ENCODE measurements at regions not wholly inside any gene's neighbourhood (a gene's known extent, or its start where the extent isn't known, plus 50 kb on each side); places are given as distances from the start of the nearest gene placed in this dataset.

DNA sequence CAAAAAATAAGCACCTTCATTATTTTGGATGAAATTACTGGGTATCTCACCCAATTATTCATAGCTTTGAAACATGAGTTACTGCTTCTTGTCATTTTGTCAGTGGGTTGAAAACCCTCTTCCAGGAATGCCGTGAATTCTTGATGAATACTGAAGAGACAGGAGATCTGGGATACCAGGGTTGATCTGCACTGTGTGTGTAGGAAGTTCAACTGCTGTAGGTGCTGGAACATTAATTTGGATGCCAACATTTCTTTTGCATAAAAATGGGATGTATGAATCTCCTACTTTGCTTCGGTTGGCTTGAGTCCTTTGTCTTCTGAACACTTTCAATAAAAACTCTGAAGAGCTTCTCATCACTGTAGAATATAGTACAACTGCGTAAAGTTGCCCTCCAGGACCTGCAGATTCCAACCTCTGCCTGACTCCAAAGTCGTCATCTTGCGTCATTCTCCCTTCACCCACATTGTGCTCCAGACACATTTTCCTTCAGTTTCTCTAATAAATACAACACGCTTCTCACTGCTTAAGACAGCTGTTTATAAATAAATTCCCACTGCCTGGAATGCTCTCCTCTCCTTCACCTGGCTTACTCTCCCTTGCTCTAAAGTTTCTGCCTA is 312.7 kb upstream of the TGFBR2 start:
- DNase-seq (ENCODE audit: low read depth, low spot score), result no peak
- no peak overlapping the region for H3K9ac ChIP-seq (ENCODE audit: control insufficient read depth, extremely low read depth, insufficient read depth, low read length)
- no peak overlapping the region for H3K4me3 ChIP-seq (ENCODE audit: control insufficient read depth in 2 of 3, extremely low read depth in 1 of 3, insufficient read depth in 2 of 3, low read depth in 1 of 3, low read length in 3 of 3)
- no peaks in the 10 kb centered on the region for H3K9me3 ChIP-seq (ENCODE audit: control insufficient read depth, low read depth, low read length)
- H3K79me2 ChIP-seq (ENCODE audit: control insufficient read depth, insufficient read depth, low read length), result no peaks in the 10 kb centered on the region
- dilution Hi-C loops (cut with MboI; ENCODE audit: extremely low pct_ligation_motif_present, low sequenced_read_pairs), result no loop called here
- no peak for FAIRE-seq
- H3K9me1 ChIP-seq (ENCODE audit: control insufficient read depth, extremely low read depth, insufficient read depth, low read length), result no peaks in the 10 kb centered on the region
- peaks cover 19% of the 10 kb centered on the region for H3K4me1 ChIP-seq (ENCODE audit: control insufficient read depth, extremely low read depth, insufficient read depth, low read length)
- no peak for TF ChIP-seq EZH2 (IDR thresholded peaks at IDR 0.05; ENCODE audit: low read length)
- TF ChIP-seq, protein P1, sequence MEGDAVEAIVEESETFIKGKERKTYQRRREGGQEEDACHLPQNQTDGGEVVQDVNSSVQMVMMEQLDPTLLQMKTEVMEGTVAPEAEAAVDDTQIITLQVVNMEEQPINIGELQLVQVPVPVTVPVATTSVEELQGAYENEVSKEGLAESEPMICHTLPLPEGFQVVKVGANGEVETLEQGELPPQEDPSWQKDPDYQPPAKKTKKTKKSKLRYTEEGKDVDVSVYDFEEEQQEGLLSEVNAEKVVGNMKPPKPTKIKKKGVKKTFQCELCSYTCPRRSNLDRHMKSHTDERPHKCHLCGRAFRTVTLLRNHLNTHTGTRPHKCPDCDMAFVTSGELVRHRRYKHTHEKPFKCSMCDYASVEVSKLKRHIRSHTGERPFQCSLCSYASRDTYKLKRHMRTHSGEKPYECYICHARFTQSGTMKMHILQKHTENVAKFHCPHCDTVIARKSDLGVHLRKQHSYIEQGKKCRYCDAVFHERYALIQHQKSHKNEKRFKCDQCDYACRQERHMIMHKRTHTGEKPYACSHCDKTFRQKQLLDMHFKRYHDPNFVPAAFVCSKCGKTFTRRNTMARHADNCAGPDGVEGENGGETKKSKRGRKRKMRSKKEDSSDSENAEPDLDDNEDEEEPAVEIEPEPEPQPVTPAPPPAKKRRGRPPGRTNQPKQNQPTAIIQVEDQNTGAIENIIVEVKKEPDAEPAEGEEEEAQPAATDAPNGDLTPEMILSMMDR (optimal IDR thresholded peaks at IDR 0.05 in 1 of 3, IDR thresholded peaks at IDR 0.05 in 1 of 3, conservative IDR thresholded peaks at IDR 0.05 in 1 of 3; ENCODE audit: extremely low read depth in 1 of 3, insufficient read depth in 2 of 3, low read length in 3 of 3), result no peak
- H4K20me1 ChIP-seq (ENCODE audit: control insufficient read depth, extremely low read depth, insufficient read depth, low read length), result no peaks in the 10 kb centered on the region
- no peak overlapping the region for H3K4me2 ChIP-seq (ENCODE audit: control insufficient read depth, extremely low read depth, insufficient read depth, low read depth, low read length)
- no peaks in the 10 kb centered on the region for H3K27me3 ChIP-seq (ENCODE audit: control insufficient read depth, extremely low read depth, insufficient read depth, low read length)
- no peaks in the 10 kb centered on the region for H3K36me3 ChIP-seq (ENCODE audit: control insufficient read depth in 2 of 2, extremely low read depth in 1 of 2, insufficient read depth in 2 of 2, low read length in 2 of 2)
- H2AFZ ChIP-seq (ENCODE audit: control insufficient read depth, low read length), result no peak overlapping the region
- H3K27ac ChIP-seq (ENCODE audit: control insufficient read depth, insufficient read depth, low read length), result no peak overlapping the region

DNA sequence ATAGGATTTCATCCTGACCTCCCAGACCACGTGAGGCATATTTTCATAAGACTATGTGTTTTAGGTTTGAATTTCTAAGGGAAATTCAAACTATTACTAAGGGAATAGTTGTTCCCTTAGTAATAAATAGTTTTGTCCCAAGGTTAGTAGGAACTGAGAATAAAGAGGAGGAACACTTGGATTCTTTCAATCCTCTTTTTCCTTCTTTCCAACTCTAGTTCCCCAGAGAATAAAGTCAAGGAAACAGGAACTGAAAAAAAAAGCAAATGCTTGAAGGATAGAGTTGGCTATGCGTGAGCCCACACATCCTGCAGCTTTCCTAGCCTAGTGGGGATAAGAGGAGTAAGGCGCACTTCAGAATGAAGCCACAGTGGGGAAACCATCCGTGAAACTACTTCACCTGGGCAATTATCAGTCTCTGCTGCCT is 312.1 kb upstream of the TGFBR2 start:
- no peaks in the 10 kb centered on the region for H3K79me2 ChIP-seq (ENCODE audit: control insufficient read depth, insufficient read depth, low read length)
- H3K36me3 ChIP-seq (ENCODE audit: control insufficient read depth in 2 of 2, extremely low read depth in 1 of 2, insufficient read depth in 2 of 2, low read length in 2 of 2), result no peaks in the 10 kb centered on the region
- no peak overlapping the region for H2AFZ ChIP-seq (ENCODE audit: control insufficient read depth, low read length)
- dilution Hi-C loops (cut with MboI; ENCODE audit: extremely low pct_ligation_motif_present, low sequenced_read_pairs), result no loop called here
- no peak overlapping the region for H3K27ac ChIP-seq (ENCODE audit: control insufficient read depth, insufficient read depth, low read length)
- TF ChIP-seq, protein P1 (optimal IDR thresholded peaks at IDR 0.05 in 1 of 3, IDR thresholded peaks at IDR 0.05 in 1 of 3, conservative IDR thresholded peaks at IDR 0.05 in 1 of 3; ENCODE audit: extremely low read depth in 1 of 3, insufficient read depth in 2 of 3, low read length in 3 of 3), result no peak
- TF ChIP-seq EZH2 (IDR thresholded peaks at IDR 0.05; ENCODE audit: low read length), result no peak
- H3K4me3 ChIP-seq (ENCODE audit: control insufficient read depth in 2 of 3, extremely low read depth in 1 of 3, insufficient read depth in 2 of 3, low read depth in 1 of 3, low read length in 3 of 3), result no peak overlapping the region
- H3K9me1 ChIP-seq (ENCODE audit: control insufficient read depth, extremely low read depth, insufficient read depth, low read length), result no peaks in the 10 kb centered on the region
- peaks cover 16% of the 10 kb centered on the region for H3K4me1 ChIP-seq (ENCODE audit: control insufficient read depth, extremely low read depth, insufficient read depth, low read length)
- no peak for DNase-seq (ENCODE audit: low read depth, low spot score)
- no peak overlapping the region for H3K9ac ChIP-seq (ENCODE audit: control insufficient read depth, extremely low read depth, insufficient read depth, low read length)
- no peaks in the 10 kb centered on the region for H4K20me1 ChIP-seq (ENCODE audit: control insufficient read depth, extremely low read depth, insufficient read depth, low read length)
- no peaks in the 10 kb centered on the region for H3K9me3 ChIP-seq (ENCODE audit: control insufficient read depth, low read depth, low read length)
- H3K27me3 ChIP-seq (ENCODE audit: control insufficient read depth, extremely low read depth, insufficient read depth, low read length), result no peaks in the 10 kb centered on the region
- H3K4me2 ChIP-seq (ENCODE audit: control insufficient read depth, extremely low read depth, insufficient read depth, low read depth, low read length), result no peak overlapping the region
- FAIRE-seq, result no peak
